Common myeloid progenitor, CD34-positive (primary cell): ENCODE measurements at regions not wholly inside any gene's neighbourhood (a gene's known extent, or its start where the extent isn't known, plus 50 kb on each side); places are given as distances from the start of the nearest gene placed in this dataset.

Source experiments
- CTCF ChIA-PET: fragments of 350-600 bp; sonication (Branson Sonifier 250); formaldehyde crosslinking; loops from one replicate; lab custom pipeline; 2021; ENCODE audit warnings: antibody characterized with exemption; lab: Charles Lee
- POLR2A ChIA-PET: fragments of 350-600 bp; sonication (Branson Sonifier 250); formaldehyde crosslinking; loops from one replicate; lab custom pipeline; 2021; ENCODE audit warnings: antibody characterized with exemption; lab: Charles Lee
- DNase-seq, 3 donors: peaks; one replicate each; pipeline versions ENCODE4 v3.0.0 to v3.0.0-alpha.2; 2013
- H3K27ac ChIP-seq, 2 experiments: 1 replicate in 1 of 2; 2 replicates in 1 of 2; pipeline ENCODE4 v1.7.0; 2013; ENCODE audit warnings: inconsistent platforms in 2 of 2, low read length in 2 of 2, mild to moderate bottlenecking in 2 of 2, low read depth in 1 of 2, moderate library complexity in 1 of 2; ENCODE audit not compliant: severe bottlenecking in 2 of 2, insufficient read depth in 1 of 2, poor library complexity in 1 of 2
- H3K27me3 ChIP-seq, 5 experiments: replicated peaks in 2 of 5; 1 replicate in 3 of 5; 2 replicates in 2 of 5; pipeline versions ENCODE4 v1.6.1 to v1.7.0; 2013; ENCODE audit warnings: low read length in 4 of 5, mild to moderate bottlenecking in 2 of 5, moderate library complexity in 2 of 5, inconsistent platforms in 1 of 5; ENCODE audit not compliant: insufficient read depth in 5 of 5, control insufficient read depth in 4 of 5
- H3K36me3 ChIP-seq, 4 experiments: 1 replicate in 2 of 4; 2 replicates in 2 of 4; pipeline versions ENCODE4 v1.6.1 to v1.7.0; 2013; ENCODE audit warnings: low read length in 3 of 4, control low read depth in 1 of 4, mild to moderate bottlenecking in 1 of 4; ENCODE audit not compliant: control insufficient read depth in 4 of 4, insufficient read depth in 4 of 4
- H3K4me1 ChIP-seq, 4 experiments: 1 replicate in 3 of 4; 2 replicates in 1 of 4; pipeline versions ENCODE4 v1.6.1 to v1.7.1; 2013; ENCODE audit warnings: low read length in 3 of 4, mild to moderate bottlenecking in 3 of 4, control low read depth in 1 of 4, inconsistent platforms in 1 of 4, moderate library complexity in 1 of 4; ENCODE audit not compliant: control insufficient read depth in 4 of 4, insufficient read depth in 4 of 4; ENCODE audit errors: control extremely low read depth in 1 of 4
- H3K4me3 ChIP-seq, 7 experiments: 1 replicate in 4 of 7; 2 replicates in 3 of 7; pipeline versions ENCODE4 v1.5.1 to v1.7.0; 2013; ENCODE audit warnings: mild to moderate bottlenecking in 7 of 7, low read length in 6 of 7, moderate library complexity in 6 of 7, inconsistent platforms in 2 of 7, low read depth in 2 of 7, control low read depth in 1 of 7; ENCODE audit not compliant: insufficient read depth in 4 of 7, control insufficient read depth in 1 of 7; ENCODE audit errors: extremely low read depth in 1 of 7
- H3K9me3 ChIP-seq, 5 experiments: 1 replicate in 4 of 5; 2 replicates in 1 of 5; pipeline versions ENCODE4 v1.6.1 to v1.7.1; 2013; ENCODE audit warnings: low read length in 4 of 5, mild to moderate bottlenecking in 2 of 5, inconsistent platforms in 1 of 5, low read depth in 1 of 5, moderate library complexity in 1 of 5; ENCODE audit not compliant: control insufficient read depth in 4 of 5, insufficient read depth in 2 of 5; ENCODE audit errors: control extremely low read depth in 1 of 5
- WGBS: methylation state at CpG from one replicate; pipeline ENCODE4 v1.1.5; 2013; ENCODE audit not compliant: insufficient coverage; 5-methylcytosine and 5-hydroxymethylcytosine counted together

GRCh38 chr12:72082986-72083820 is 144.6 kb downstream of the TPH2 start:
- WGBS: 88% methylated on average over 2 of the region's 5 CpGs
- H3K4me3 ChIP-seq: no peak overlapping the region
- peaks cover 0 to 1% (median 0%) of the 10 kb centered on the region in 5 experiments for H3K9me3 ChIP-seq
- ChIA-PET CTCF (no interaction called here), POLR2A (no interaction called here)
- no peak for DNase-seq
- H3K36me3 ChIP-seq: no peaks in the 10 kb centered on the region
- H3K27me3 ChIP-seq: peaks cover 0 to 3% (median 0%) of the 10 kb centered on the region in 5 experiments
- no peaks in the 10 kb centered on the region for H3K4me1 ChIP-seq
- H3K27ac ChIP-seq: no peak overlapping the region

GRCh38 chr12:72084061-72084460 is 145.4 kb downstream of the TPH2 start:
- Histone ChIP-seq H3K27me3 (peaks cover 0 to 3% (median 0%) of the 10 kb centered on the region in 5 experiments), H3K4me3 (no peak overlapping the region), H3K36me3 (no peaks in the 10 kb centered on the region), H3K27ac (no peak overlapping the region), H3K4me1 (no peaks in the 10 kb centered on the region), H3K9me3 (peaks cover 0 to 1% (median 0%) of the 10 kb centered on the region in 5 experiments)
- ChIA-PET CTCF (no interaction called here), POLR2A (no interaction called here)
- DNase-seq: no peak
- no CpG with 5 or more reads among the region's 1 CpG for WGBS

- H3K27me3 ChIP-seq: peaks cover 0 to 3% (median 0%) of the 10 kb centered on the region in 5 experiments
- H3K4me3 ChIP-seq: no peak overlapping the region
- ChIA-PET POLR2A (no interaction called here), CTCF (no interaction called here)
- WGBS: 40% methylated on average over 1 of the region's 1 CpG
- peaks cover 0 to 1% (median 0%) of the 10 kb centered on the region in 5 experiments for H3K9me3 ChIP-seq
- no peaks in the 10 kb centered on the region for H3K4me1 ChIP-seq
- no peak for DNase-seq
- H3K36me3 ChIP-seq: no peaks in the 10 kb centered on the region
- no peak overlapping the region for H3K27ac ChIP-seq
These were observed 146.2 kb downstream of the TPH2 start for GRCh38 chr12:72084880-72085279.

GRCh38 chr12:72089678-72090077 is 151.0 kb downstream of the TPH2 start:
- H3K27me3 ChIP-seq: no peaks in the 10 kb centered on the region
- peaks cover 0 to 7% (median 2%) of the 10 kb centered on the region in 5 experiments for H3K9me3 ChIP-seq
- H3K4me3 ChIP-seq: no peak overlapping the region
- POLR2A ChIA-PET: no interaction called here
- no peak overlapping the region for H3K27ac ChIP-seq
- DNase-seq: no peak
- CTCF ChIA-PET: no interaction called here
- H3K36me3 ChIP-seq: no peaks in the 10 kb centered on the region
- H3K4me1 ChIP-seq: no peaks in the 10 kb centered on the region

DNA sequence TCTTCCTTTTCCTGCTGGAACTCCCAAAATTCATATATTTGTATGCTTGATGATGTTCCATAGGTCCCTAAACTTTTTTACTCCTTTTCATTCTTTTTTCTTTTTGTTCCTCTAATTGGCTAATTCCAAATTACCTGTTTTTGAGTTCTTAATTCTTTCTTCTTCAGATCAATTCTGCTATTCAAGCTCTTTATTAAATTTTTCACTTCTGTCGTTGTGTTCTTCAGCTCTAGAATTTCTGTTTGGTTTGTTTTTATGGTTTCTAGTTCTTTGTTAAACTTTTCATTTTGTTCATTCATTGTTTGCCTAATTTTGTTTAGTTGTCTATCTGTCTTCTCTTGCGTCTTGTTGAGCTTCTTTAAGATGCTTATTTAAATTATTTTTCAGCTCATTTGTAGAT is 154.8 kb downstream of the TPH2 start:
- no peak overlapping the region for H3K27ac ChIP-seq
- ChIA-PET POLR2A (no interaction called here), CTCF (no interaction called here)
- no peaks in the 10 kb centered on the region for H3K4me1 ChIP-seq
- H3K36me3 ChIP-seq: no peaks in the 10 kb centered on the region
- H3K9me3 ChIP-seq: peaks cover 0 to 7% (median 2%) of the 10 kb centered on the region in 5 experiments
- DNase-seq: no peak
- WGBS: no CpG with 5 or more reads among the region's 2 CpGs
- no peak overlapping the region for H3K4me3 ChIP-seq
- H3K27me3 ChIP-seq: no peaks in the 10 kb centered on the region

GRCh38 chr12:72093930-72094329 is 155.3 kb downstream of the TPH2 start:
- POLR2A ChIA-PET: no interaction called here
- no peak for DNase-seq
- peaks cover 0 to 7% (median 2%) of the 10 kb centered on the region in 5 experiments for H3K9me3 ChIP-seq
- no peaks in the 10 kb centered on the region for H3K36me3 ChIP-seq
- H3K4me1 ChIP-seq: no peaks in the 10 kb centered on the region
- no peaks in the 10 kb centered on the region for H3K27me3 ChIP-seq
- CTCF ChIA-PET: no interaction called here
- H3K27ac ChIP-seq: no peak overlapping the region
- no peak overlapping the region for H3K4me3 ChIP-seq
- WGBS: no CpG with 5 or more reads among the region's 2 CpGs

GRCh38 chr12:72094490-72094889 is 155.8 kb downstream of the TPH2 start:
- POLR2A ChIA-PET: no interaction called here
- no peak for DNase-seq
- no peak overlapping the region for H3K27ac ChIP-seq

More at GRCh38 chr12:72094490-72094889, 155.8 kb downstream of the TPH2 start:
- Histone ChIP-seq H3K4me3 (no peak overlapping the region), H3K36me3 (no peaks in the 10 kb centered on the region), H3K27me3 (no peaks in the 10 kb centered on the region), H3K9me3 (peaks cover 0 to 7% (median 2%) of the 10 kb centered on the region in 5 experiments), H3K4me1 (no peaks in the 10 kb centered on the region)
- 83% methylated on average over 1 of the region's 2 CpGs for WGBS
- CTCF ChIA-PET: no interaction called here
